Memory B cell (primary cell): ENCODE measurements at regions not wholly inside any gene's neighbourhood (a gene's known extent, or its start where the extent isn't known, plus 50 kb on each side); places are given as distances from the start of the nearest gene placed in this dataset.
"Not testable (repeated sequence)": the region's sequence is repeated elsewhere in the genome, so short reads cannot be mapped to it uniquely, and the experiment has no call there.

Experiments used
- ATAC-seq: fragments of 150-1000 bp; cut with Tn5 transposase; 2 replicates; pipeline ENCODE4 v1.10.0; 2021; ENCODE audit warnings: low read depth, mild to moderate bottlenecking, moderate library complexity
- DNase-seq, 2 donors: peaks; one replicate each; pipeline ENCODE4 v3.0.0; 2022; ENCODE audit warnings: low spot score in 2 of 2
- H3K27ac Mint-ChIP-seq: one replicate; pipeline ENCODE4 v1.8.0; 2022; ENCODE audit warnings: mild to moderate bottlenecking, moderate library complexity, mixed read lengths
- H3K27me3 Mint-ChIP-seq: one replicate; pipeline ENCODE4 v1.8.0; 2022; ENCODE audit warnings: mixed read lengths
- H3K36me3 Mint-ChIP-seq: one replicate; pipeline ENCODE4 v1.8.0; 2022; ENCODE audit warnings: mild to moderate bottlenecking, mixed read lengths
- H3K4me1 Mint-ChIP-seq: one replicate; pipeline ENCODE4 v1.8.0; 2022; ENCODE audit warnings: mixed read lengths
- H3K4me3 Mint-ChIP-seq: one replicate; pipeline ENCODE4 v1.8.0; 2022; ENCODE audit warnings: mild to moderate bottlenecking, moderate library complexity, mixed read lengths
- H3K9me3 Mint-ChIP-seq: one replicate; pipeline ENCODE4 v1.8.0; 2022; ENCODE audit warnings: mixed read lengths

DNA sequence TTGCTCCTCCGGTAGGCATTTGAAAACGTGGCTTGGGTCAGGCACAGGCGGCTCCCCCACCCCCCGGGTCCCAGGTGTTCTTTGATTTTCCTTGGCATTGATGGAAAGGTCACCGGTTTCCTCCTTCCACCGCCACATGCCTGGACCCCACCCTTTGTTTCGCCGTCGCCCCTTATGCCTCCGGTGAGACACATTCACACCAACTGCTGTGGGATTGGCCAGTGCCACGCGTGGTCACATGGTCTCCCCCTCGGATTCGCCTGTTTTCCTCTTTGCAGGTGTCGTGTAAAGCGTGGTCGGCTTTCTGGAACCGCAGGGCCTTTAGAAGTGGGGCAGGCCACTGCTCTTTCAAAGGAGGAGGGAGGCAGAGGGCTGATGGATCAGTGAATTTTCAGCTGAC is 101.2 kb upstream of the FOXD4L5 start:
- ATAC-seq, H3K4me1 Mint-ChIP-seq, H3K36me3 Mint-ChIP-seq, H3K27me3 Mint-ChIP-seq, DNase-seq, H3K9me3 Mint-ChIP-seq, H3K4me3 Mint-ChIP-seq, H3K27ac Mint-ChIP-seq: not testable (repeated sequence)

- H3K27ac Mint-ChIP-seq, H3K9me3 Mint-ChIP-seq, H3K4me1 Mint-ChIP-seq, DNase-seq, ATAC-seq, H3K4me3 Mint-ChIP-seq, H3K27me3 Mint-ChIP-seq, H3K36me3 Mint-ChIP-seq: not testable (repeated sequence)
Observed at GRCh38 chr9:65385655-65386024, 100.6 kb upstream of the FOXD4L5 start.

GRCh38 chr9:65384759-65385654 is 100.0 kb upstream of the FOXD4L5 start:
- DNase-seq, ATAC-seq, H3K36me3 Mint-ChIP-seq, H3K4me3 Mint-ChIP-seq, H3K27me3 Mint-ChIP-seq, H3K4me1 Mint-ChIP-seq, H3K27ac Mint-ChIP-seq, H3K9me3 Mint-ChIP-seq: not testable (repeated sequence)

DNA sequence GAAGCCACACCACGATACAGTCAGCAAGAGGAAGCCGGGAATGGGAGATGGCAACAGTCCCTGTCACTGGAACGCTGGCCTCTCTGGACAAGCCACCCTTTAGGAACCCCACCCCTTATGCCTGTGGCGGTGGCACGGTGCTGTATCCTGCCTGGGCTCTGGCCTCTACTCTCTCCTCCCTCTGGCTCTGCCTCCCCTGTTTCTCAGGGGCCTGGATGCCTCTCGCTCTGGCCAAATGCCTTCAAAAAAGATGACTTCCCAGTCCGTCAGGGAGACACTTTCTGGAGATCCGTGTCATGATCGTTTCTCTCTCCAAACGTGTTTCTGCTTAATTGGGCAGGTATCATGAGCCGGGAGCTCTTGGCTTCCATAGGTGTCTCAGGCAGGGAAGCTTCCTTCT is 99.1 kb upstream of the FOXD4L5 start:
- H3K4me1 Mint-ChIP-seq, DNase-seq, H3K36me3 Mint-ChIP-seq, H3K27me3 Mint-ChIP-seq, ATAC-seq, H3K4me3 Mint-ChIP-seq, H3K27ac Mint-ChIP-seq, H3K9me3 Mint-ChIP-seq: not testable (repeated sequence)

DNA sequence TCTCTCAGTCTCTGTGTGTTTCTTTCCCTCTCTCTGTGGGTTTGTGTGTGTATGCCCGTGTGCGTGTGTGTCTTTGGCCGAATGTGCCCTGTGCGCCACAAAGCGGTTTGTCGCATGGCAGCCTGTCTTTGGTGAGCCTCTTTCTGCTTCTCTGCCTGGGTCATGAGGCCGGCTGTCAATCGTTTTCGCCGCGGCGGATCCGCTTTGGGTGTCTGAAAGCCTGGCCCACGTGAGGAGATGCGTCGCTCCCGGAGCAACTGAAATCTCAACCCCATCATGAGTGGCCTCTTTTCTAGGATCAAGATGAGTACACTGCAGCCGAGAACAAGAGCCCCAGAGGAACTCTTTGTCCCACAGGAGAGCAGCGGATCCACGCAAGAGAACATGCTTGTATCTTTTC is 98.6 kb upstream of the FOXD4L5 start:
- peak overlapping the region; percentile 45 for H3K4me3 Mint-ChIP-seq
- not testable (repeated sequence) for H3K36me3 Mint-ChIP-seq, H3K27me3 Mint-ChIP-seq, DNase-seq, H3K4me1 Mint-ChIP-seq, H3K9me3 Mint-ChIP-seq, H3K27ac Mint-ChIP-seq, ATAC-seq

GRCh38 chr9:65382701-65383318 is 97.8 kb upstream of the FOXD4L5 start:
- not testable (repeated sequence) for H3K27me3 Mint-ChIP-seq, H3K4me1 Mint-ChIP-seq, H3K4me3 Mint-ChIP-seq, DNase-seq, H3K27ac Mint-ChIP-seq, H3K9me3 Mint-ChIP-seq, ATAC-seq, H3K36me3 Mint-ChIP-seq
